ENCODE measurements at regions not wholly inside any gene's neighbourhood (a gene's known extent, or its start where the extent isn't known, plus 50 kb on each side); places are given as distances from the start of the nearest gene placed in this dataset.

DNA sequence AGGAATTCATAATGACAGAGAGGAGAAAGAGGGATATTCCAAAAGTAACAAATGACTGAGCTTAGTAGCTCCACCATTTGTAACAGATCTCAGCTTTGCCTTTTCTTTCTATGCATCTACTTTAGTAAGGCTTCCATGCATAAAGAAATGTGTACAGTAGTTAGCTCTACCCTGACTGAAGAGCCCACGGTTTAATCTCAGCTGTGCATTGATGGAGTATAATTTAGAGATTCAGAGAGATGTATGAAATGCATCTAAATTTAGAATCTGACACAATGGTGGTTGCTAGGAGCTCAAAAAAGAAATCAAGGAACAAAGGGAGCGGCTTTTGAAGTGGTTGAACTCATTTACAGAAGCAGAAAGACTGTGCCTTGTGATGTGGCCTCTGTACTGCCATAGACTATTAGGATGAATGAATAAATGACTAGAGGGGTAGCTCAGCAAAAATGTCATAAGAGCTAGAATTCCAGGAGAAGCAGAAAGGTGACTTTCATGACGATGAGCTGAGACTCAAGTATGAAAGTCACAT lies 838.6 kb downstream of the RPS29 start:
- TF ChIP-seq, protein P1, sequence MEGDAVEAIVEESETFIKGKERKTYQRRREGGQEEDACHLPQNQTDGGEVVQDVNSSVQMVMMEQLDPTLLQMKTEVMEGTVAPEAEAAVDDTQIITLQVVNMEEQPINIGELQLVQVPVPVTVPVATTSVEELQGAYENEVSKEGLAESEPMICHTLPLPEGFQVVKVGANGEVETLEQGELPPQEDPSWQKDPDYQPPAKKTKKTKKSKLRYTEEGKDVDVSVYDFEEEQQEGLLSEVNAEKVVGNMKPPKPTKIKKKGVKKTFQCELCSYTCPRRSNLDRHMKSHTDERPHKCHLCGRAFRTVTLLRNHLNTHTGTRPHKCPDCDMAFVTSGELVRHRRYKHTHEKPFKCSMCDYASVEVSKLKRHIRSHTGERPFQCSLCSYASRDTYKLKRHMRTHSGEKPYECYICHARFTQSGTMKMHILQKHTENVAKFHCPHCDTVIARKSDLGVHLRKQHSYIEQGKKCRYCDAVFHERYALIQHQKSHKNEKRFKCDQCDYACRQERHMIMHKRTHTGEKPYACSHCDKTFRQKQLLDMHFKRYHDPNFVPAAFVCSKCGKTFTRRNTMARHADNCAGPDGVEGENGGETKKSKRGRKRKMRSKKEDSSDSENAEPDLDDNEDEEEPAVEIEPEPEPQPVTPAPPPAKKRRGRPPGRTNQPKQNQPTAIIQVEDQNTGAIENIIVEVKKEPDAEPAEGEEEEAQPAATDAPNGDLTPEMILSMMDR (conservative IDR thresholded peaks at IDR 0.05; ENCODE audit: low read depth) = no peak
- POLR2A ChIA-PET (ENCODE audit: low non-redundant PET) = no interaction called here
- CTCF ChIA-PET = no interaction called here
- no peak overlapping the region for H3K27ac ChIP-seq
- DNase-seq (ENCODE audit: low spot score) = no peak

DNA sequence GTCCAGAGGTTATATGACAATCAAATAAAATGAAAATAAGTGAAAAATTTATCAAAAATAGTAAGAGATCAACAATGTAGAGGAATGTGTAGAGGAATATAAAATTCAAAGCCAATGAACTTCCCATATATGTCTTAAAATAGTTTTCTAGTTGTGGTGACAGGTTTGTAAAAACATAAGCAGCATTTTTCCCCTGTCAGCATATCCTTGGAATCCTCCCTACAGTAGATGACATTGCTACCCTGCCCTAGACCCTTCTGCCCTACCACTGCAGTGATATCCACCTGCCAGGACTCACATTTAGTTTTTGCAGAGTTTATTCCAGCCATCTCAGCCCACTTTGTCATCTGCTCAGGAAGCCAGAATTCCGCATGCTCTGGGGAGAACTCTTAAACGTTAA lies 842.0 kb downstream of the RPS29 start:
- CTCF ChIA-PET = no interaction called here
- no peak overlapping the region for H3K27ac ChIP-seq
- POLR2A ChIA-PET (ENCODE audit: low non-redundant PET) = no interaction called here
- TF ChIP-seq, protein P1 (conservative IDR thresholded peaks at IDR 0.05; ENCODE audit: low read depth) = no peak
- no peak for DNase-seq (ENCODE audit: low spot score)

DNA sequence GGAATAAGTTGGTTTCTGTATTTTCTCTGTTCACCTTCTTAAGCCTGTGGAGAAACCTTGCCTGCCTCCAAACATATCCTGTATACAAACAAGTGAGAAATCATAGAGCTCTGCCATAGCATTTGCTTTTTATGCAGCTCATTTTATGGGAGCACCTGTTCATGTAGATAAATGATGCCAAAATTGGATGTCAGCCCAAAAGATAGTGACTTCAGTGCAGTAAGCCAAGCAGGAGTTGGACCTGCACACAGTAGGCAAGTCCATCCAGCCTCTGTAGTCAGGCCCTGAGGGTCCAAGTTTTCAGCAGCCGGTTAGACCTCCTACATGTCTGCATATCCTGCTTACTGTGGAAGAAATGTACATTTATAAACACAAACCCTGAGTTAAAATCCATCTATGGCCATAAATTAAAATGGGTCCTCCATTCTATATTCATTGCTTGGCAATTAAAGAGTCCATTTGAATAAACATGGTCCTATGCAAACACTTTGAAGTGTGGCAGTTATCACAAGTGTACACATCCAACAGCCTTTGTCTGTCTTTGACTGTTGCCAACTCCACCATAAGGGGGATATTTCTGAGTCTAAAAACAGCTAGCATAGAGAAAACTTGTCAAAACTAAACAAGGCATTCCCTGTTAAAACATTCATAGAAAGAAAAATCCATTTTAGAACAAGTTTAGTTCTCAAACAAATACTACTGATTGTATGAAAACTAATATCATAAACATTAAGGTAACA lies 847.8 kb downstream of the RPS29 start:
- H3K27ac ChIP-seq = no peak overlapping the region
- DNase-seq (ENCODE audit: low spot score) = no peak
- ChIA-PET CTCF (no interaction called here), POLR2A (ENCODE audit: low non-redundant PET) (no interaction called here)
- TF ChIP-seq, protein P1 (conservative IDR thresholded peaks at IDR 0.05; ENCODE audit: low read depth) = no peak

DNA sequence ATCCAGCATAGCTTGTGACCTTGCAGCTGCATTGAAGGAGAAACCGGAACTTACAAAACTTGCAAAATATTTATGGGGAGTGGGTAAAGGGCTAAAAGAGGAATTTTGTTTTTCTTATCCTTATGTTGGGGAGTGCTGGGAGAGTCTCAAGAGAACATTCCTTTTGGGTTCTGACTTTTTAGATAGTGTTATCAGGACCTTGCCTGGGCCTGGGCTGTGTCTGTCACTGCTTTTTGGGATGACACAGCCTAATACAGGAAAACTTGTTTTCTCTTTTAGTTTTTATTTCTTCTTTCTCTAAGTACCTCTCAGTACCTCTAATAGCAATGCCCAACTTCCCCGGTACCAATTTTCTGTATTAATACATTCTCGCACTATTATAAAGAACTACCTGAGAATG lies 850.6 kb downstream of the RPS29 start:
- POLR2A ChIA-PET (ENCODE audit: low non-redundant PET) = no interaction called here

DNA sequence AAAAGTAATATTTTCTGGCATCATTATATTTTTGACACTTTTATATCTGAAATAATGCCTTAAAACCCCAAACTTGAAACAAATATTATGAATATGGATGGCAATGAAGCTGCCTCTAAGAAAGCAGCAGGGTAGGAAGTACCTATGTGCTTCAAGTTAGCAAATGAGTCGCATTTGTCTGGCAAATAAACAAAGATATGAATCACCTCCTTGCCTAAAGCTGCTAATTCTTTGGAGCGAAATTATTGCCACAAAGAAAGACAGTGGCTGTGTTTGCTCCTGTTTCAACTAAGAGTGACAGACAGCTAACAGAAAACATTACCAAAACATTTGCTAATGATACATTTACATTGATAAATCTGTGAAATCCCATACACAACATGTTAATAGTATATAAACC lies 854.9 kb downstream of the RPS29 start:
- TF ChIP-seq, protein P1 (conservative IDR thresholded peaks at IDR 0.05; ENCODE audit: low read depth) = no peak
- DNase-seq (ENCODE audit: low spot score) = no peak
- POLR2A ChIA-PET (ENCODE audit: low non-redundant PET) = no interaction called here

More for the DNA sequence above, 850.6 kb downstream of the RPS29 start:
- CTCF ChIA-PET = no interaction called here
- TF ChIP-seq, protein P1 (conservative IDR thresholded peaks at IDR 0.05; ENCODE audit: low read depth) = no peak
- H3K27ac ChIP-seq = no peak overlapping the region
- DNase-seq (ENCODE audit: low spot score) = no peak

DNA sequence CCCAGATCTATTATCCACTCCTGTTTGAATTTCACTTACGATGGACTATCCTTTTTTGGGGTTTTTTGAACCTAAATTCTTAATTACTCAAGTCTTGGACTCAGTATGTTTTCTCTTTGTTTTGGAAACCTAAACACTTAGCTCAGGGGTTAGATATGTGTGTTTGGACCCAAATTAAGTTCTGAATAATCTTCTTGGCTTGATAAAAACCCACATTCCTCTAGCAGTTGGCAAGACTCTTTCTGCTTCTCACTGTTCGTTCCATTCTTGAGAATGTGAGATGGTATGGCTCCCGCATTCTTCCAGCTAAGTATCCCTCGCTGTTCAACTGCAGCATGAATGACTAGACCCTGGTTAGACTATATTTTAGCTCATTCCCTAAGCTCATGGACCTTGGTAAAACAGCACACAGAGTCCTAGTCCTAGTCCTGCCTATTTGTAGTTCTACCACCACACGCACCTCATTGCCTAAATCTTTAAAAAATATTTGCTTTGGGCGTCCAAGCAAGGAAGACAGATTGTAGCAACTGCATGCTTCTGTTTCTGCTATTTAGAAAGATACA lies 860.0 kb downstream of the RPS29 start:
- TF ChIP-seq, protein P1 (conservative IDR thresholded peaks at IDR 0.05; ENCODE audit: low read depth) = no peak
- POLR2A ChIA-PET (ENCODE audit: low non-redundant PET) = no interaction called here
- H3K27ac ChIP-seq = no peak overlapping the region
- CTCF ChIA-PET = interaction anchor here (0.7 kb wide), 1 partner anchor 7 kb away, joined by 3 read pairs; no protein-coding TSS in a partner anchor
- DNase-seq (ENCODE audit: low spot score) = no peak

More for the DNA sequence above, 854.9 kb downstream of the RPS29 start:
- CTCF ChIA-PET = no interaction called here
- H3K27ac ChIP-seq = no peak overlapping the region
